SK-MEL-5 (cell line): ENCODE measurements at regions not wholly inside any gene's neighbourhood (a gene's known extent, or its start where the extent isn't known, plus 50 kb on each side); places are given as distances from the start of the nearest gene placed in this dataset.
A peak's percentile ranks its signal among the peaks of the same experiment; 100 is the strongest.

ENCODE experiments used
- DNase-seq: peaks from one replicate; pipeline ENCODE4 v3.0.0-alpha.2; 2016; ENCODE audit warnings: low read depth, low spot score
- in situ Hi-C: cut with HindIII; loops from 2 replicates; pipeline ENCODE4 v1.10.0; 2016; ENCODE audit warnings: low sequenced_read_pairs, high pct_unique_total_duplicates, low pct_unique_long_range_greater_than_20kb

GRCh38 chrX:40468033-40468846 lies 112.5 kb upstream of the ATP6AP2 start:
- DNase-seq = peak; percentile 87
- in situ Hi-C loops = no loop called here

- in situ Hi-C loops = no loop called here
Measured at GRCh38 chrX:40467454-40467853, 113.3 kb upstream of the ATP6AP2 start.

GRCh38 chrX:40465735-40466551 lies 114.8 kb upstream of the ATP6AP2 start:
- peak; percentile 1 for DNase-seq
- in situ Hi-C loops = no loop called here

More at GRCh38 chrX:40467454-40467853, 113.3 kb upstream of the ATP6AP2 start:
- no peak for DNase-seq

- in situ Hi-C loops = no loop called here
- no peak for DNase-seq
Measured at GRCh38 chrX:40462795-40463194, 118.0 kb upstream of the ATP6AP2 start.

GRCh38 chrX:40460926-40461325 lies 119.8 kb upstream of the ATP6AP2 start:
- in situ Hi-C loops = no loop called here
- no peak for DNase-seq

- in situ Hi-C loops = no loop called here
- peak; percentile 60 for DNase-seq
Measured at GRCh38 chrX:40459571-40460158, 121.1 kb upstream of the ATP6AP2 start.

- no peak for DNase-seq
- in situ Hi-C loops = no loop called here
Measured at GRCh38 chrX:40457406-40457805, 123.4 kb upstream of the ATP6AP2 start.

- in situ Hi-C loops = no loop called here
- no peak for DNase-seq
Measured at GRCh38 chrX:40452031-40452430, 128.7 kb upstream of the ATP6AP2 start.

- no peak for DNase-seq
- in situ Hi-C loops = no loop called here
Measured at GRCh38 chrX:40449956-40450706, 130.6 kb upstream of the ATP6AP2 start.

- DNase-seq = no peak
- in situ Hi-C loops = no loop called here
Measured at GRCh38 chrX:40449396-40449795, 131.4 kb upstream of the ATP6AP2 start.

GRCh38 chrX:40448793-40449192 lies 132.0 kb upstream of the ATP6AP2 start:
- in situ Hi-C loops = no loop called here
- DNase-seq = no peak

GRCh38 chrX:40446921-40447320 lies 133.8 kb upstream of the ATP6AP2 start:
- DNase-seq = no peak
- in situ Hi-C loops = no loop called here

- in situ Hi-C loops = no loop called here
- no peak for DNase-seq
Measured at GRCh38 chrX:40445691-40446090, 135.1 kb upstream of the ATP6AP2 start.

- DNase-seq = no peak
- in situ Hi-C loops = no loop called here
Measured at GRCh38 chrX:40444798-40445496, 135.8 kb upstream of the ATP6AP2 start.

GRCh38 chrX:40444133-40444532 lies 136.6 kb upstream of the ATP6AP2 start:
- DNase-seq = no peak
- in situ Hi-C loops = no loop called here

GRCh38 chrX:40440866-40441265 lies 139.9 kb upstream of the ATP6AP2 start:
- in situ Hi-C loops = no loop called here
- peak; percentile 51 for DNase-seq
